GM20000 (cell line): ENCODE measurements at regions not wholly inside any gene's neighbourhood (a gene's known extent, or its start where the extent isn't known, plus 50 kb on each side); places are given as distances from the start of the nearest gene placed in this dataset.

Experiments
- DNase-seq: peaks from one replicate; pipeline ENCODE4 v3.0.0; 2012; ENCODE audit warnings: low spot score
- TF ChIP-seq, protein P1 (sequence below): IDR thresholded peaks from 2 replicates; pipeline ENCODE4 v1.5.1; 2012; ENCODE audit warnings: mild to moderate bottlenecking, control low read depth; ENCODE audit errors: extremely low read depth, missing control alignments

DNA sequence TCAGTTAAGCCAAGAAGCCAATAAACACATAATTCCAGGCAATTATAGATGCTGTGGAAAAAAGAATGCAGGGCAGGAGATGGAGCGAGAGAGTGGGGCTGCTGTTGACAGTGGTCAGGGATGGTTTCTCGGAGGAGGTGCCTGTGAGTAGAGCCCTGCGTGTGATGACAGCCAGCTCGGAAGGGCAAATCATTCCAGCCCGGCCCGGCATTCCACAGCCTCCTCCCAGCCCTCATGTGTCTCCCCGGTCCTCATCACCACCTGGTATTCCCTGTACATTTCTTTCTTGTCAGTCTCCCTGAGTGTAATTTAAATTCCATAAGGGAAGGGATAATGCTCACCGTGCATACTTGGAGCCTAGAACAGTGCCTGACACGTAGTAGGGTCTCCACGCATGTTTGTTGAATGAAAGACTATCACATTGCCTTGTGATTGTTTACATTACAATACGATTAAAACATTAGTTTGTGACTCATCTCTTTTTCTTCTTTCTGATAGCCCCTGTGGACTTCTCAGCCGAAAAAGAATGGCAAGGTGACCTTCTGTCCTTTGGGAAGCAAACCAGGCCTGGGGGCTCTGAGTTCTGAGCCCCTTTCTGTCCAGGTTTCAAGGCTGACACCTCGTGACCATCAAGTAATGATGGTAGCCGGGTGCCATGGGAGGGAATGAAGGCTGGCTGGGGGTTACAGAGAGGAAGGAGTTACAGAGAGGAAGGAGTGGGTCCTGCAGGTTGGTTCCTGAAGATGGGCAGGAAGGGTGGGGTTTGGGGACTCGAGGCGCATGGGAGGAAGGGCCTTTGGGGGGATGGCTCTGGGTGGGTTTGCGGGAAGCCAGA is 379.5 kb upstream of the SULF2 start:
- DNase-seq = no peak
- TF ChIP-seq, protein P1, sequence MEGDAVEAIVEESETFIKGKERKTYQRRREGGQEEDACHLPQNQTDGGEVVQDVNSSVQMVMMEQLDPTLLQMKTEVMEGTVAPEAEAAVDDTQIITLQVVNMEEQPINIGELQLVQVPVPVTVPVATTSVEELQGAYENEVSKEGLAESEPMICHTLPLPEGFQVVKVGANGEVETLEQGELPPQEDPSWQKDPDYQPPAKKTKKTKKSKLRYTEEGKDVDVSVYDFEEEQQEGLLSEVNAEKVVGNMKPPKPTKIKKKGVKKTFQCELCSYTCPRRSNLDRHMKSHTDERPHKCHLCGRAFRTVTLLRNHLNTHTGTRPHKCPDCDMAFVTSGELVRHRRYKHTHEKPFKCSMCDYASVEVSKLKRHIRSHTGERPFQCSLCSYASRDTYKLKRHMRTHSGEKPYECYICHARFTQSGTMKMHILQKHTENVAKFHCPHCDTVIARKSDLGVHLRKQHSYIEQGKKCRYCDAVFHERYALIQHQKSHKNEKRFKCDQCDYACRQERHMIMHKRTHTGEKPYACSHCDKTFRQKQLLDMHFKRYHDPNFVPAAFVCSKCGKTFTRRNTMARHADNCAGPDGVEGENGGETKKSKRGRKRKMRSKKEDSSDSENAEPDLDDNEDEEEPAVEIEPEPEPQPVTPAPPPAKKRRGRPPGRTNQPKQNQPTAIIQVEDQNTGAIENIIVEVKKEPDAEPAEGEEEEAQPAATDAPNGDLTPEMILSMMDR = no peak

GRCh38 chr20:48164034-48164433 is 378.8 kb upstream of the SULF2 start:
- TF ChIP-seq, protein P1 = no peak
- no peak for DNase-seq

DNA sequence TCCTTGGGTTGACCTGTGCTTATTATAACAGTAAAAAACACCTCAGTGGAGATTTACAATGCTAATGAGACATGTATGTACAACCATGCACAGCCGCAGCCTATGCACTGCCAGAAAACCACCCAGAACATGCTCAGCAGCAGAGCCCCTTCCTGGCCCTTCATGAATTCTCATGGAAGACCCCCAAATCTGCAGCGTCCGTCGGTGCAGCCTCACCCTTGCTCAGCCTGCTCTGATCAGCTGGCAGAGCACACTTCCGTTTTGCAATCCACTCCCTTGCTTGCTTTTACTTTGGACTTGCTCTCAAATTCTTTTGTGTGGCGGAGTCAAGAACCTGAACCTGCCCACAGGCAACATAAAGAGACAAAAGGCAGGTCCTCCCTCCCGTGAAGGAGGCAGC is 378.2 kb upstream of the SULF2 start:
- no peak for DNase-seq
- TF ChIP-seq, protein P1 = no peak

DNA sequence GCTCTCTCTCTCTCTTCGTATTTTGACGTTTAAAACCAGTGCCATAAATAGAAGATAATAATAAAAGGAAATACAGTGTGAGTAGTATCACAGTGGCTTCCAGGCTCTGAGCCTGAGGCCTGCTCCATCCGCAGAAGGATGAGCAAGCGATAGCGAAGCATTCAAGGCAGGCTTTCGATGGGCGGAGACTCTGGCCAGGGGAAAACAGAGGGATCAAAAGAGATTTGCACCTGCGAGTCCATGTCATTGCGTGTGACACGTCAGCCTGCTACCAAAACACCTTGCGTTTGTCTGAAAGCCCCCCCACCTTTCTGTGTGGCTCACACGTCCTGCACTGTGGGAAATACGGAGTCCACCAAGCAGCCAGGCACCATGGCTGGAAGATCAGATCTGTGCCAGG is 377.3 kb upstream of the SULF2 start:
- TF ChIP-seq, protein P1 = no peak
- DNase-seq = no peak

- TF ChIP-seq, protein P1 = no peak
- no peak for DNase-seq
These were observed 374.1 kb upstream of the SULF2 start for GRCh38 chr20:48159145-48160008.

- TF ChIP-seq, protein P1 = no peak
- DNase-seq = no peak
These were observed 372.7 kb upstream of the SULF2 start for GRCh38 chr20:48158014-48158413.

DNA sequence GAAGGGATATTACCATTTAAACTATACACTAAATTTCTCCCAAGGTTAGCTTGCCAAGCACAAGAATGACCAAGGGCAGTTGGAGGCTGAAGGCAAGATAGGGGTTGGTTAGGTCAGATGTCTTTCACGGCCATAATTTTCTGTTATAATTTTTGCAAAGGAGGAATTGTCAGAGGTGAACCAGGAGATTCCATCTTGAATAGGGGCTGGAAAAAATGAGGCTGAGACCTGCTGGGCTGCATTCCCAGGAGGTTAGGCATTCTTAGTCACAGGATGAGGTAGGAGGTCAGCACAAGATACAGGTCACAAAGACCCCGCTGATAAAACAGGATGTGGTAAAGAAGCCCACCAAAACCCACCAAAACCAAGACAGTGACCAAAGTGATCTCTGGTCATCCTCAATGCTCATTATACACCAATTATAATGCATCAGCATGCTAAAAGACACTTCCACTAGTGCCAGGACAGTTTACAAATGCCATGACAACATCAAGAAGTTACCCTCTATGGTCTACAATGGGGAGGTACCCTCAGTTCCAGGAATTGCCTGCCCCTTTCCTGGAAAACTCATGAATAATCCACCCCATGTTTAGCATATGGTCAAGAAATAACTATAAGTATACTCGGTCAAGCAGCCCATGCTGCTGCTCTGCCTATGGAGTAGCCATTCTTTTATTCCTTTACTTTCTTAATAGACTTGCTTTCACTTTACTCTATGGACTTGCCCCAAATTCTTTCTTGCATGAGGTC is 371.8 kb upstream of the SULF2 start:
- DNase-seq = no peak
- TF ChIP-seq, protein P1 = no peak
